H9 (cell line): ENCODE measurements at regions not wholly inside any gene's neighbourhood (a gene's known extent, or its start where the extent isn't known, plus 50 kb on each side); places are given as distances from the start of the nearest gene placed in this dataset.

Source experiments
- DNase-seq: peaks from one replicate; pipeline ENCODE4 v3.0.0-alpha.2; 2017
- H2AFZ ChIP-seq: one replicate; pipeline ENCODE4 v1.6.1; 2013; ENCODE audit warnings: mild to moderate bottlenecking, low read length, control low read depth, moderate library complexity
- H2AK5ac ChIP-seq: 2 replicates; pipeline ENCODE4 v1.6.1; 2013; ENCODE audit warnings: low read length, control low read depth, mixed read lengths; ENCODE audit not compliant: insufficient read length
- H2BK120ac ChIP-seq: one replicate; pipeline ENCODE4 v1.6.1; 2013; ENCODE audit warnings: low read depth, mild to moderate bottlenecking, low read length, control low read depth, inconsistent platforms; ENCODE audit not compliant: poor library complexity, severe bottlenecking
- H2BK12ac ChIP-seq: 2 replicates; pipeline ENCODE4 v1.6.1; 2013; ENCODE audit warnings: low read length, control low read depth, mixed read lengths, low read depth; ENCODE audit not compliant: insufficient read length
- H2BK15ac ChIP-seq: 2 replicates; pipeline ENCODE4 v1.6.1; 2013; ENCODE audit warnings: low read depth, low read length, control low read depth
- H2BK20ac ChIP-seq: one replicate; pipeline ENCODE4 v1.6.1; 2013; ENCODE audit warnings: low read depth, mild to moderate bottlenecking, low read length, control low read depth, inconsistent platforms; ENCODE audit not compliant: poor library complexity, severe bottlenecking
- H2BK5ac ChIP-seq: 2 replicates; pipeline ENCODE4 v1.6.1; 2013; ENCODE audit warnings: low read length, control low read depth, mixed read lengths; ENCODE audit not compliant: insufficient read length
- H3K14ac ChIP-seq: 2 replicates; pipeline ENCODE4 v1.6.1; 2013; ENCODE audit warnings: low read length, control low read depth; ENCODE audit not compliant: insufficient read depth
- H3K18ac ChIP-seq: 2 replicates; pipeline ENCODE4 v1.6.1; 2013; ENCODE audit warnings: low read depth, mild to moderate bottlenecking, mixed read lengths, low read length, control low read depth; ENCODE audit not compliant: insufficient read length
- H3K23ac ChIP-seq: 2 replicates; pipeline ENCODE4 v1.6.1; 2013; ENCODE audit warnings: low read length, control low read depth, mixed read lengths, low read depth; ENCODE audit not compliant: insufficient read length
- H3K23me2 ChIP-seq: 2 replicates; pipeline ENCODE4 v1.6.1; 2013; ENCODE audit warnings: low read depth, mild to moderate bottlenecking, mixed read lengths, low read length, control low read depth; ENCODE audit not compliant: insufficient read length, poor library complexity, severe bottlenecking
- H3K27ac ChIP-seq: 2 replicates; pipeline ENCODE4 v1.5.1; 2013; ENCODE audit warnings: low read length, control low read depth, mixed read lengths, low read depth; ENCODE audit not compliant: insufficient read length
- H3K27me3 ChIP-seq: 2 replicates; pipeline ENCODE4 v1.6.1; 2013; ENCODE audit warnings: low read length, control low read depth, inconsistent platforms; ENCODE audit not compliant: insufficient read depth
- H3K4ac ChIP-seq: 2 replicates; pipeline ENCODE4 v1.6.1; 2013; ENCODE audit warnings: low read depth, mild to moderate bottlenecking, control low read depth, inconsistent platforms, low read length, moderate library complexity
- H3K4me1 ChIP-seq: 2 replicates; pipeline ENCODE4 v1.6.1; 2013; ENCODE audit warnings: low read length, control low read depth, inconsistent platforms; ENCODE audit not compliant: insufficient read depth
- H3K4me2 ChIP-seq: 2 replicates; pipeline ENCODE4 v1.6.1; 2013; ENCODE audit warnings: low read length, control low read depth, mixed read lengths; ENCODE audit not compliant: insufficient read length, insufficient read depth
- H3K56ac ChIP-seq: 2 replicates; pipeline ENCODE4 v1.6.1; 2013; ENCODE audit warnings: low read depth, mild to moderate bottlenecking, mixed read lengths, low read length, control low read depth; ENCODE audit not compliant: insufficient read length
- H3K79me1 ChIP-seq: 2 replicates; pipeline ENCODE4 v1.6.1; 2013; ENCODE audit warnings: low read depth, mild to moderate bottlenecking, moderate library complexity, low read length, control low read depth, inconsistent platforms; ENCODE audit not compliant: insufficient read depth, poor library complexity, severe bottlenecking
- H3K79me2 ChIP-seq: 2 replicates; pipeline ENCODE4 v1.6.1; 2013; ENCODE audit warnings: low read length, control low read depth, inconsistent platforms; ENCODE audit not compliant: insufficient read depth
- H3K9ac ChIP-seq: 2 replicates; pipeline ENCODE4 v1.6.1; 2013; ENCODE audit warnings: low read length, control low read depth, mixed read lengths; ENCODE audit not compliant: insufficient read length; ENCODE audit errors: extremely low read depth
- H3K9me3 ChIP-seq: one replicate; pipeline ENCODE4 v1.6.1; 2013; ENCODE audit warnings: low read depth, low read length, inconsistent platforms; ENCODE audit not compliant: control insufficient read depth
- H3T11ph ChIP-seq: one replicate; pipeline ENCODE4 v1.6.1; 2013; ENCODE audit warnings: mild to moderate bottlenecking, low read length, control low read depth, inconsistent platforms
- H4K20me1 ChIP-seq: one replicate; pipeline ENCODE4 v1.6.1; 2013; ENCODE audit not compliant: control insufficient read depth, insufficient read length, insufficient read depth
- H4K5ac ChIP-seq: 2 replicates; pipeline ENCODE4 v1.6.1; 2013; ENCODE audit warnings: low read depth, mild to moderate bottlenecking, mixed read lengths, low read length, control low read depth; ENCODE audit not compliant: insufficient read length
- H4K8ac ChIP-seq: replicated peaks from 2 replicates; pipeline ENCODE4 v1.6.1; 2013; ENCODE audit warnings: low read length, control low read depth, mixed read lengths, low read depth; ENCODE audit not compliant: insufficient read length
- H4K91ac ChIP-seq: 2 replicates; pipeline ENCODE4 v1.6.1; 2013; ENCODE audit warnings: low read depth, mild to moderate bottlenecking, moderate library complexity, mixed read lengths, low read length, control low read depth; ENCODE audit not compliant: insufficient read length
- H3K27ac Mint-ChIP-seq, 3 experiments: 2 replicates in 2 of 3; 3 replicates in 1 of 3; pipeline ENCODE4 v1.8.0; 2020 to 2021; ENCODE audit warnings: mixed read lengths in 3 of 3, mild to moderate bottlenecking in 1 of 3, moderate library complexity in 1 of 3
- H3K27me3 Mint-ChIP-seq: 2 replicates; pipeline ENCODE4 v1.8.0; 2021; ENCODE audit warnings: low read depth, mild to moderate bottlenecking, moderate library complexity, mixed read lengths
- H3K36me3 Mint-ChIP-seq, 3 experiments: 2 replicates in 2 of 3; 3 replicates in 1 of 3; pipeline ENCODE4 v1.8.0; 2020 to 2021; ENCODE audit warnings: low read depth in 3 of 3, mixed read lengths in 3 of 3; ENCODE audit not compliant: insufficient read depth in 1 of 3
- H3K4me1 Mint-ChIP-seq, 2 experiments: 2 replicates each; pipeline ENCODE4 v1.8.0; 2020; ENCODE audit warnings: mixed read lengths in 2 of 2
- H3K4me3 Mint-ChIP-seq, 2 experiments: 2 replicates in 1 of 2; 3 replicates in 1 of 2; pipeline ENCODE4 v1.8.0; 2020 to 2021; ENCODE audit warnings: mild to moderate bottlenecking in 2 of 2, mixed read lengths in 2 of 2, moderate library complexity in 1 of 2
- H3K9me3 Mint-ChIP-seq, 2 experiments: 2 replicates in 1 of 2; 3 replicates in 1 of 2; pipeline ENCODE4 v1.8.0; 2020; ENCODE audit warnings: mild to moderate bottlenecking in 2 of 2, mixed read lengths in 2 of 2, moderate library complexity in 1 of 2
- WGBS: extraction: QIAGEN DNeasy Blood & Tissue Kit; methylation state at CpG from one replicate; pipeline ENCODE4 v1.1.7; 2013; ENCODE audit warnings: missing lambda C conversion rate, low lambda C conversion rate, mixed read lengths; ENCODE audit not compliant: insufficient read length; ENCODE audit errors: extremely low coverage; 5-methylcytosine and 5-hydroxymethylcytosine counted together
- TF ChIP-seq, protein P1 (sequence below): fragments of 200-600 bp; sonication (generic); conservative IDR thresholded peaks from 3 replicates; pipeline ENCODE4 v1.8.0; 2021; ENCODE audit warnings: antibody characterized with exemption, mild to moderate bottlenecking

GRCh38 chr2:207269038-207269437 lies 103.3 kb upstream of the KLF7 start:
- H4K8ac ChIP-seq: no peak overlapping the region
- H3K9ac ChIP-seq: no peak overlapping the region
- no peak overlapping the region for H2BK5ac ChIP-seq
- DNase-seq: no peak
- H3K4ac ChIP-seq: no peak overlapping the region
- no peak overlapping the region for H2AFZ ChIP-seq
- no peak overlapping the region for H2BK12ac ChIP-seq
- H3K79me2 ChIP-seq: no peaks in the 10 kb centered on the region
- no peak overlapping the region for H3K56ac ChIP-seq
- no peak overlapping the region for H2BK15ac ChIP-seq
- no CpG with 5 or more reads among the region's 2 CpGs for WGBS
- no peak overlapping the region for H4K91ac ChIP-seq
- no peak overlapping the region for H3K23ac ChIP-seq
- no peak overlapping the region for H2BK20ac ChIP-seq
- H3K4me2 ChIP-seq: no peak overlapping the region
- Mint-ChIP-seq H3K4me1 (peaks cover 2 to 3% of the 10 kb centered on the region in 2 experiments; a peak in 2 of 4 replicates), H3K9me3 (peaks cover 0 to 3% of the 10 kb centered on the region in 2 experiments; a peak in 2 of 5 replicates), H3K36me3 (peaks cover 0 to 8% (median 2%) of the 10 kb centered on the region in 3 experiments; a peak in 2 of 7 replicates), H3K4me3 (no peak overlapping the region), H3K27me3 (no peaks in the 10 kb centered on the region; the same call in 1 of the 2 replicates), H3K27ac (no peak overlapping the region)
- no peaks in the 10 kb centered on the region for H3K79me1 ChIP-seq
- no peak overlapping the region for H3K18ac ChIP-seq
- H2AK5ac ChIP-seq: no peak overlapping the region
- no peaks in the 10 kb centered on the region for H3K23me2 ChIP-seq
- H2BK120ac ChIP-seq: no peak overlapping the region
- H4K20me1 ChIP-seq: no peaks in the 10 kb centered on the region
- no peaks in the 10 kb centered on the region for H3K27me3 ChIP-seq
- no peaks in the 10 kb centered on the region for H3K9me3 ChIP-seq
- TF ChIP-seq, protein P1, sequence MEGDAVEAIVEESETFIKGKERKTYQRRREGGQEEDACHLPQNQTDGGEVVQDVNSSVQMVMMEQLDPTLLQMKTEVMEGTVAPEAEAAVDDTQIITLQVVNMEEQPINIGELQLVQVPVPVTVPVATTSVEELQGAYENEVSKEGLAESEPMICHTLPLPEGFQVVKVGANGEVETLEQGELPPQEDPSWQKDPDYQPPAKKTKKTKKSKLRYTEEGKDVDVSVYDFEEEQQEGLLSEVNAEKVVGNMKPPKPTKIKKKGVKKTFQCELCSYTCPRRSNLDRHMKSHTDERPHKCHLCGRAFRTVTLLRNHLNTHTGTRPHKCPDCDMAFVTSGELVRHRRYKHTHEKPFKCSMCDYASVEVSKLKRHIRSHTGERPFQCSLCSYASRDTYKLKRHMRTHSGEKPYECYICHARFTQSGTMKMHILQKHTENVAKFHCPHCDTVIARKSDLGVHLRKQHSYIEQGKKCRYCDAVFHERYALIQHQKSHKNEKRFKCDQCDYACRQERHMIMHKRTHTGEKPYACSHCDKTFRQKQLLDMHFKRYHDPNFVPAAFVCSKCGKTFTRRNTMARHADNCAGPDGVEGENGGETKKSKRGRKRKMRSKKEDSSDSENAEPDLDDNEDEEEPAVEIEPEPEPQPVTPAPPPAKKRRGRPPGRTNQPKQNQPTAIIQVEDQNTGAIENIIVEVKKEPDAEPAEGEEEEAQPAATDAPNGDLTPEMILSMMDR: no peak
- no peak overlapping the region for H3T11ph ChIP-seq
- no peak overlapping the region for H4K5ac ChIP-seq
- H3K4me1 ChIP-seq: no peaks in the 10 kb centered on the region
- H3K14ac ChIP-seq: no peak overlapping the region
- H3K27ac ChIP-seq: no peak overlapping the region
